ENCODE measurements at regions not wholly inside any gene's neighbourhood (a gene's known extent, or its start where the extent isn't known, plus 50 kb on each side); places are given as distances from the start of the nearest gene placed in this dataset.

GRCh38 chr3:152977366-152977765 is 142.4 kb downstream of the P2RY1 start:
- ATAC-seq (no peak), FAIRE-seq (no peak), DNase-seq (no peak)
- Histone ChIP-seq H3K4me3 (no peak overlapping the region), H3K36me3 (no peaks in the 10 kb centered on the region), H3K4me1 (no peaks in the 10 kb centered on the region), H3K27ac (no peak overlapping the region), H3K9me3 (no peaks in the 10 kb centered on the region), H3K27me3 (no peaks in the 10 kb centered on the region)
- intact Hi-C loops (cut with DNase I) = no loop called here
- WGBS, 2 donors = 45 to 54% methylated on average over 3 of the region's 3 CpGs
- TF ChIP-seq CTCF (IDR thresholded peaks at IDR 0.05) = no peak

- Histone ChIP-seq H3K36me3 (no peaks in the 10 kb centered on the region), H3K4me3 (no peak overlapping the region), H3K27ac (no peak overlapping the region), H3K4me1 (no peaks in the 10 kb centered on the region), H3K27me3 (no peaks in the 10 kb centered on the region), H3K9me3 (no peaks in the 10 kb centered on the region)
- TF ChIP-seq CTCF (IDR thresholded peaks at IDR 0.05) = no peak
- intact Hi-C loops (cut with DNase I) = no loop called here
- DNase-seq (no peak), ATAC-seq (no peak), FAIRE-seq (no peak)
- WGBS, 2 donors = 35 to 50% methylated on average over 1 of the region's 1 CpG
These were observed 143.2 kb downstream of the P2RY1 start for GRCh38 chr3:152978152-152978551.

GRCh38 chr3:152997526-152997925 is 162.6 kb downstream of the P2RY1 start:
- Histone ChIP-seq H3K27ac (no peak overlapping the region), H3K4me3 (no peak overlapping the region), H3K9me3 (no peaks in the 10 kb centered on the region), H3K36me3 (no peaks in the 10 kb centered on the region), H3K4me1 (no peaks in the 10 kb centered on the region), H3K27me3 (no peaks in the 10 kb centered on the region)
- DNase-seq (no peak), FAIRE-seq (no peak), ATAC-seq (no peak)
- intact Hi-C loops (cut with DNase I) = no loop called here
- WGBS, 2 donors = 46 to 63% methylated on average over 2 of the region's 2 CpGs
- no peak for TF ChIP-seq CTCF (IDR thresholded peaks at IDR 0.05)

GRCh38 chr3:152998591-152998990 is 163.4 kb upstream of the RAP2B start:
- no peak overlapping the region for H3K4me3 ChIP-seq
- no peaks in the 10 kb centered on the region for H3K4me1 ChIP-seq
- no peaks in the 10 kb centered on the region for H3K9me3 ChIP-seq
- H3K36me3 ChIP-seq = no peaks in the 10 kb centered on the region
- H3K27ac ChIP-seq = no peak overlapping the region
- FAIRE-seq = no peak
- intact Hi-C loops (cut with DNase I) = no loop called here
- no peak for TF ChIP-seq CTCF (IDR thresholded peaks at IDR 0.05)
- 34 to 44% methylated on average over 4 of the region's 4 CpGs for WGBS, 2 donors
- no peaks in the 10 kb centered on the region for H3K27me3 ChIP-seq
- no peak for ATAC-seq
- DNase-seq = no peak

GRCh38 chr3:153000325-153000724 is 161.7 kb upstream of the RAP2B start:
- intact Hi-C loops (cut with DNase I) = no loop called here
- Histone ChIP-seq H3K4me3 (no peak overlapping the region), H3K9me3 (no peaks in the 10 kb centered on the region), H3K27ac (no peak overlapping the region), H3K27me3 (no peaks in the 10 kb centered on the region), H3K4me1 (no peaks in the 10 kb centered on the region), H3K36me3 (no peaks in the 10 kb centered on the region)
- ATAC-seq (no peak), FAIRE-seq (peak; percentile 83), DNase-seq (no peak)
- TF ChIP-seq CTCF (IDR thresholded peaks at IDR 0.05) = no peak
- 19 to 27% methylated on average over 2 of the region's 2 CpGs for WGBS, 2 donors
